SK-N-SH (cell line): ENCODE measurements at regions not wholly inside any gene's neighbourhood (a gene's known extent, or its start where the extent isn't known, plus 50 kb on each side); places are given as distances from the start of the nearest gene placed in this dataset.
"Not testable (repeated sequence)": the region's sequence is repeated elsewhere in the genome, so short reads cannot be mapped to it uniquely, and the experiment has no call there.

ENCODE experiments used
- CTCF ChIA-PET: fragments of 300-600, 350-600 bp; formaldehyde crosslinking; extraction: SDS; loops from one replicate; lab custom pipeline; 2021; lab: Yijun Ruan, JAX
- POLR2A ChIA-PET: fragments of 350-600 bp; sonication (Branson Sonifier 250); formaldehyde crosslinking; extraction: SDS; loops from one replicate; lab custom pipeline; 2020; ENCODE audit warnings: antibody characterized with exemption, inconsistent platforms; lab: Yijun Ruan, JAX
- DNase-seq: peaks from one replicate; pipeline ENCODE4 v3.0.0; 2012
- H2AFZ ChIP-seq: fragments of 200-600 bp; sonication (generic); 2 replicates; pipeline ENCODE4 v1.8.1; 2016; ENCODE audit warnings: antibody characterized with exemption, mild to moderate bottlenecking, low read depth
- H3F3A ChIP-seq: fragments of 200-600 bp; sonication (generic); replicated peaks from 2 replicates; pipeline ENCODE3; 2016; ENCODE audit warnings: antibody characterized with exemption, mild to moderate bottlenecking; ENCODE audit not compliant: insufficient read depth
- H3K27ac ChIP-seq, 2 experiments: fragments of 200-500 bp in 1 of 2; fragments of 200-600 bp in 1 of 2; sonication (Bioruptor generic) in 1 of 2; sonication (generic), shearing (Covaris generic) in 1 of 2; 2 replicates each; pipeline versions ENCODE4 v1.5.1 to v1.6.1; 2014 to 2016; ENCODE audit warnings: low read depth in 2 of 2, inconsistent platforms in 1 of 2, low read length in 1 of 2, mild to moderate bottlenecking in 1 of 2, mixed read lengths in 1 of 2
- H3K27me3 ChIP-seq: fragments of 200-600 bp; sonication (generic), shearing (Covaris generic); 2 replicates; pipeline ENCODE4 v1.6.1; 2016; ENCODE audit warnings: mixed run types; ENCODE audit not compliant: insufficient read depth
- H3K36me3 ChIP-seq, 2 experiments: fragments of 200-500 bp in 1 of 2; fragments of 200-600 bp in 1 of 2; sonication (Bioruptor generic) in 1 of 2; sonication (generic) in 1 of 2; replicated peaks in 1 of 2; 2 replicates each; pipeline versions ENCODE3 to v1.5.1; 2014 to 2016; ENCODE audit warnings: low read length in 1 of 2, mild to moderate bottlenecking in 1 of 2; ENCODE audit not compliant: insufficient read depth in 2 of 2, control insufficient read depth in 1 of 2
- H3K4me1 ChIP-seq, 2 experiments: fragments of 200-500 bp in 1 of 2; fragments of 200-600 bp in 1 of 2; sonication (Bioruptor generic) in 1 of 2; sonication (generic), shearing (Covaris generic) in 1 of 2; 2 replicates each; pipeline versions ENCODE4 v1.5.1 to v1.6.1; 2014 to 2016; ENCODE audit warnings: low read depth in 1 of 2, low read length in 1 of 2, mixed run types in 1 of 2; ENCODE audit not compliant: insufficient read depth in 2 of 2, control insufficient read depth in 1 of 2
- H3K4me2 ChIP-seq: fragments of 200-600 bp; sonication (generic), shearing (Covaris generic); 2 replicates; pipeline ENCODE4 v1.6.1; 2017; ENCODE audit warnings: mixed run types
- H3K4me3 ChIP-seq, 2 experiments: fragments of 200-500 bp in 1 of 2; fragments of 200-600 bp in 1 of 2; sonication (Bioruptor generic) in 1 of 2; sonication (generic), shearing (Covaris generic) in 1 of 2; 2 replicates each; pipeline versions ENCODE4 v1.5.1 to v1.8.1; 2014 to 2016; ENCODE audit warnings: low read depth in 2 of 2, inconsistent platforms in 1 of 2, low read length in 1 of 2, mild to moderate bottlenecking in 1 of 2, mixed read lengths in 1 of 2, moderate library complexity in 1 of 2
- H3K79me2 ChIP-seq: fragments of 200-600 bp; sonication (generic); 2 replicates; pipeline ENCODE4 v1.8.1; 2017; ENCODE audit warnings: mild to moderate bottlenecking; ENCODE audit not compliant: insufficient read depth
- H3K9ac ChIP-seq: fragments of 200-600 bp; sonication (generic); 2 replicates; pipeline ENCODE4 v1.6.1; 2017; ENCODE audit warnings: mixed run types
- H3K9me2 ChIP-seq: fragments of 200-600 bp; sonication (generic); 2 replicates; pipeline ENCODE4 v1.6.1; 2017; ENCODE audit warnings: mixed run types
- H3K9me3 ChIP-seq: fragments of 200-600 bp; sonication (generic); 2 replicates; pipeline ENCODE4 v1.6.1; 2017; ENCODE audit warnings: mixed run types, mild to moderate bottlenecking, moderate library complexity
- H4K20me1 ChIP-seq: fragments of 200-600 bp; sonication (generic); 2 replicates; pipeline ENCODE4 v1.6.1; 2017; ENCODE audit warnings: mild to moderate bottlenecking, mixed run types; ENCODE audit not compliant: insufficient read depth
- CHD2 ChIP-seq: fragments of 150-350 bp; IDR thresholded peaks from 2 replicates; pipeline ENCODE4 v1.6.1; 2018; ENCODE audit warnings: low read length; ENCODE audit not compliant: partially characterized antibody
- EP300 ChIP-seq, 2 experiments: IDR thresholded peaks; 2 replicates each; pipeline versions ENCODE4 v1.4.0 to v1.6.1; 2012; ENCODE audit warnings: borderline replicate concordance in 1 of 2, low read depth in 1 of 2, low read length in 1 of 2
- FOXJ3 ChIP-seq: sonication (generic); formaldehyde crosslinking; IDR thresholded peaks from 2 replicates; pipeline ENCODE4 v1.5.1; 2020; ENCODE audit warnings: mild to moderate bottlenecking, missing genetic modification reagents
- GATA2 ChIP-seq: sonication (generic); formaldehyde crosslinking; IDR thresholded peaks from 2 replicates; pipeline ENCODE4 v1.5.0; 2020; ENCODE audit warnings: mild to moderate bottlenecking, missing genetic modification reagents
- JUND ChIP-seq: IDR thresholded peaks from 2 replicates; pipeline ENCODE4 v1.4.0; 2012
- MXI1 ChIP-seq: IDR thresholded peaks from 2 replicates; pipeline ENCODE4 v1.6.1; 2012; ENCODE audit warnings: mild to moderate bottlenecking, low read depth, low read length, improper control_type of control experiment
- NRF1 ChIP-seq: IDR thresholded peaks from 2 replicates; pipeline ENCODE4 v1.6.1; 2012; ENCODE audit warnings: low read depth, mild to moderate bottlenecking, low read length
- RCOR1 ChIP-seq: fragments of 150-350 bp; IDR thresholded peaks from 2 replicates; pipeline ENCODE4 v1.6.1; 2017; ENCODE audit warnings: antibody characterized with exemption, low read length
- RFX5 ChIP-seq: IDR thresholded peaks from 2 replicates; pipeline ENCODE4 v1.6.1; 2012; ENCODE audit warnings: mild to moderate bottlenecking, improper control_type of control experiment, low read length
- SIN3A ChIP-seq: IDR thresholded peaks from 2 replicates; pipeline ENCODE4 v1.6.1; 2012; ENCODE audit warnings: low read depth, mild to moderate bottlenecking, low read length, moderate library complexity, borderline replicate concordance
- TAF1 ChIP-seq: IDR thresholded peaks from 2 replicates; pipeline ENCODE4 v1.6.1; 2012; ENCODE audit warnings: low read depth, mild to moderate bottlenecking, low read length, moderate library complexity, borderline replicate concordance
- TCF12 ChIP-seq: IDR thresholded peaks from 2 replicates; pipeline ENCODE4 v1.4.0; 2012
- TEAD4 ChIP-seq: IDR thresholded peaks from 2 replicates; pipeline ENCODE4 v1.4.0; 2012; ENCODE audit warnings: mild to moderate bottlenecking, borderline replicate concordance; ENCODE audit not compliant: insufficient read depth
- WGBS: methylation state at CpG from one replicate; pipeline ENCODE4 v1.1.6; 2017; ENCODE audit warnings: low lambda C conversion rate; 5-methylcytosine and 5-hydroxymethylcytosine counted together
- TF ChIP-seq, protein P1 (sequence below): fragments of 150-350 bp; IDR thresholded peaks from 2 replicates; pipeline ENCODE4 v1.6.1; 2017; ENCODE audit warnings: antibody characterized with exemption, low read length, low read depth, borderline replicate concordance
- TF ChIP-seq, protein P2 (sequence below): fragments of 200-600 bp; sonication (generic); IDR thresholded peaks from 2 replicates; pipeline ENCODE4 v1.6.1; 2017; ENCODE audit warnings: antibody characterized with exemption, mild to moderate bottlenecking, moderate library complexity

DNA sequence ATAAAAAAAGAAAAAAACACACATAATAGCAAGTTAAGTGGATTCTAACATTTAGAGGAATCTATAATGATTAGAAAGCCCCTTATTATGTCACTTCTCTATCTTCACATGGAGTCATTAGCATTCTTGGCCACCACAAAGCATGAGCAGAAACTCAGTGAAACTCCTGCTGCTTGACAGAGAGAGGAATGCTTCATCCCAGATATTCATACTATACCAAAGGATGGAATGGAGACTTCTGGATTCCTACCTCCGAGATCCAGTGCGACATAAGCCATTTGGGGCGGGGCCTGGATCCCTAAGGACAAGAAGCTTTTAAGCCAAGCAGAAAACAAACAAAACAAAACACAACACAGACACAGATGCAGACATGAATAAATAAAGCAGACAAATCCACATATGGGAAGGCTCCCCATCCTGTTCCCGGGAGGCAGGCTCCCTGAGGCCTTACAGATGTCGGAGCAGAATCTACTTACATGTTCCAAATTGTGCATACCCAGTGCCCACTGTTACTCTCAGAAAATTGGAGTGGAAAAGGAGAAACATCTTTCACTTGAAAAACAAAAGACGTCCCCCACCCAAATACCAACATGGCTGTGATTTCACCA lies 727.3 kb downstream of the MAFB start (continued):
- TF ChIP-seq MXI1 = no peak

DNA sequence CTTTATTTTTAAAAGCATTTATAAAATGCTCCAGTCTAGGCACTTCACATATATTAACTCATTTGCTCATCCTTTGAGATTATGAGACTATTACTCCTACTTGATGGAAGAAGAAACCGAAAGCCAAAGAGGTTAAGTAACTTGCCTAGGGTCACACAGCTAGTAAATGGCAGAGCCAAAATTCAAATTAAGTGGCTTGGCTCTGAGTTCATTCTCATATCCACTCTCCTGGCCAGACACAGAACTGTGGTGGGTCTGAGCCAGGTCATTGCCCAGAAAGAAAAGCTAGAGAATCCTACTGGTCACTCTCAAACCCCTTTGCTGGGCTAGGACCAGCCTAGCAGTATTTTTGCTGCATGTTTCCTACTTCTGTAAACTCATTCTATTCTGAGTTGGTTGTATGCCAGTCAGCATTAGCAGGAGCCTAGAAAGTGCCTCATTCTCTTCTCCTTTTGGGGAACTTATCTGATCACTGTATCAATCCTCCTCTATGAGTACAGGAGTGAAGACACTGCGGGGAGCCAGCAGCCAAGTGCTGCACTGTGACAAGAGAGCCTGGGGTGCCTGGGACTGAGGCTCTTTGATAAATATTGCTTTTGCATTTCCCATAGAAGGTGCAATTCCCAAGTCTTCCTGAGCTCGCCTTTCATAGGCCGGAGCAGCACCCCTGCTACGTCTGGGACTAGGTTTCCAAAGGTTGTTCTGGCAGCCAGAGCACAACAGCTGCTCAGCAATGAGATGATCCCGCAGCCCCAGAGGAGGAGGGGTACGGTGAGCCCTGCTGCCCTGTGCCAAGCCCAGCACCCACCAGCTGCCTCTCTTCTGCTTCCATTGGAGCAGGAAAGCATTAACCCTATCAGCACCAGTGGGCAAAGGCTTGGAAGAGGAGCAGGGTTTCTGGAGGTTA lies 728.3 kb downstream of the MAFB start:
- H3F3A ChIP-seq = no peaks in the 10 kb centered on the region

DNA sequence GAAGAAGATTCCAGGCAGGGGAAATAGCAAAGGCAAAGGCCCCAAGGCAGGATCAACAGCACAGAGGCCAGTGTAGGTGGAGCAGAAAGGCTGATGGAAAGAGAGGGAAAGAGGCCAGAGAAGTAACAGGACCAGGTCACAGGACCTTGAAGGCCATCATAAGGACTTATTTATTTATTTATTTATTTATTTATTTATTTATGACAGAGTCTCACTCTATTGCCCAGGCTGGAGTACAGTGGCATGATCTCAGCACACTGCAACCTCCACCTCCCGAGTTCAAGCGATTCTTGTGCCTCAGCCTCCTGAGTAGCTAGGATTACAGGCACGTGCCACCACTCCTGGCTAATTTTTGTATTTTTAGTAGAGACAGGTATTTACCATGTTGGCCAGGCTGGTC lies 731.1 kb downstream of the MAFB start:
- H3K36me3 ChIP-seq, H3K79me2 ChIP-seq, POLR2A ChIA-PET, H2AFZ ChIP-seq, H3K4me1 ChIP-seq, H3K4me2 ChIP-seq, H3K4me3 ChIP-seq, H3K27ac ChIP-seq, DNase-seq, CTCF ChIA-PET, H3F3A ChIP-seq, H3K9me2 ChIP-seq, H3K9me3 ChIP-seq, H3K9ac ChIP-seq, H3K27me3 ChIP-seq, H4K20me1 ChIP-seq: not testable (repeated sequence)
- WGBS = 42% methylated on average over 3 of the region's 3 CpGs

More for the DNA sequence above, 728.3 kb downstream of the MAFB start:
- H3K79me2 ChIP-seq = no peaks in the 10 kb centered on the region
- CTCF ChIA-PET = interaction anchor here (0.7 to 1.0 kb wide), 4 partner anchors 10 to 199 kb away, joined by 3 to 5 read pairs (median 4); no protein-coding TSS in a partner anchor
- no peak overlapping the region for H3K4me2 ChIP-seq
- no peaks in the 10 kb centered on the region for H3K9me3 ChIP-seq
- POLR2A ChIA-PET = no interaction called here
- H3K4me3 ChIP-seq = no peak overlapping the region
- peak; percentile 43 for DNase-seq
- H3K36me3 ChIP-seq = no peaks in the 10 kb centered on the region
- no peak overlapping the region for H3K27ac ChIP-seq
- WGBS = 17% methylated on average over 5 of the region's 7 CpGs
- no peaks in the 10 kb centered on the region for H3K9me2 ChIP-seq
- peak; percentile 10 for TF ChIP-seq CHD2
- TF ChIP-seq RFX5 = no peak
- H3K9ac ChIP-seq = no peak overlapping the region
- no peaks in the 10 kb centered on the region for H3K27me3 ChIP-seq
- no peak overlapping the region for H2AFZ ChIP-seq
- H3K4me1 ChIP-seq = peaks cover 0 to 9% of the 10 kb centered on the region in 2 experiments; a peak in 1 of 4 replicates
- no peaks in the 10 kb centered on the region for H4K20me1 ChIP-seq

DNA sequence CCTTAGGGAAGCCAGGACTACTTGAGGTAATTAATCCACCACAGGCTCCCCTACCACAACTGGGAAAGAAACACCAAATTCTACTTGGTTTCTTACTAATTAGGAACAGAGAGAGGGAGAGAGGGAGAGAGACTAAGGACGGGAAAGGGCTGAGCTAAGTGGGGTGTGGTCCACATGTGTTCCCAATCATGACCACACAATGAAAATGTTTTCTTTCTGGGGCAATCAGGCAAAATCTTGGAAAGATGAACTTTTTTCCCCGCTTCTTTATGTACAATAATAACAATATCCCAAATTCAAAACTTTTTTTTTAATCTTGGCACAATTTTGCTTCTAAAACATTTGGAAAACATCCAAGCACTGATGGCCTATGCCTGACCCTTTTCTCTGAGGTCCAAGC lies 734.4 kb downstream of the MAFB start:
- no peak overlapping the region for H3K4me3 ChIP-seq
- H3K27ac ChIP-seq = no peak overlapping the region
- WGBS = 16% methylated on average over 2 of the region's 2 CpGs
- POLR2A ChIA-PET = no interaction called here
- H3K4me2 ChIP-seq = no peak overlapping the region
- no peaks in the 10 kb centered on the region for H4K20me1 ChIP-seq
- H3K79me2 ChIP-seq = no peaks in the 10 kb centered on the region
- CTCF ChIA-PET = no interaction called here
- no peaks in the 10 kb centered on the region; a peak in 1 of 4 replicates for H3K4me1 ChIP-seq
- DNase-seq = no peak
- no peaks in the 10 kb centered on the region for H3K36me3 ChIP-seq
- no peak overlapping the region for H2AFZ ChIP-seq
- no peak overlapping the region for H3K9ac ChIP-seq
- H3F3A ChIP-seq = no peaks in the 10 kb centered on the region
- no peaks in the 10 kb centered on the region; the same call in 1 of the 2 replicates for H3K27me3 ChIP-seq
- no peaks in the 10 kb centered on the region for H3K9me3 ChIP-seq
- no peaks in the 10 kb centered on the region for H3K9me2 ChIP-seq
- TF ChIP-seq TCF12 (no peak), RFX5 (no peak), FOXJ3 (CRISPR knock-in tag) (no peak), RCOR1 (no peak), NRF1 (no peak), EP300 (IDR thresholded peaks at IDR 0.05; ENCODE audit: borderline replicate concordance in 1 of 2, low read depth in 1 of 2, low read length in 1 of 2) (no peak), TEAD4 (no peak), SIN3A (no peak), GATA2 (CRISPR knock-in tag) (no peak), CHD2 (no peak), JUND (no peak), TAF1 (no peak)
- TF ChIP-seq, protein P1, sequence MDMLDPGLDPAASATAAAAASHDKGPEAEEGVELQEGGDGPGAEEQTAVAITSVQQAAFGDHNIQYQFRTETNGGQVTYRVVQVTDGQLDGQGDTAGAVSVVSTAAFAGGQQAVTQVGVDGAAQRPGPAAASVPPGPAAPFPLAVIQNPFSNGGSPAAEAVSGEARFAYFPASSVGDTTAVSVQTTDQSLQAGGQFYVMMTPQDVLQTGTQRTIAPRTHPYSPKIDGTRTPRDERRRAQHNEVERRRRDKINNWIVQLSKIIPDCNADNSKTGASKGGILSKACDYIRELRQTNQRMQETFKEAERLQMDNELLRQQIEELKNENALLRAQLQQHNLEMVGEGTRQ = no peak
- TF ChIP-seq, protein P2, sequence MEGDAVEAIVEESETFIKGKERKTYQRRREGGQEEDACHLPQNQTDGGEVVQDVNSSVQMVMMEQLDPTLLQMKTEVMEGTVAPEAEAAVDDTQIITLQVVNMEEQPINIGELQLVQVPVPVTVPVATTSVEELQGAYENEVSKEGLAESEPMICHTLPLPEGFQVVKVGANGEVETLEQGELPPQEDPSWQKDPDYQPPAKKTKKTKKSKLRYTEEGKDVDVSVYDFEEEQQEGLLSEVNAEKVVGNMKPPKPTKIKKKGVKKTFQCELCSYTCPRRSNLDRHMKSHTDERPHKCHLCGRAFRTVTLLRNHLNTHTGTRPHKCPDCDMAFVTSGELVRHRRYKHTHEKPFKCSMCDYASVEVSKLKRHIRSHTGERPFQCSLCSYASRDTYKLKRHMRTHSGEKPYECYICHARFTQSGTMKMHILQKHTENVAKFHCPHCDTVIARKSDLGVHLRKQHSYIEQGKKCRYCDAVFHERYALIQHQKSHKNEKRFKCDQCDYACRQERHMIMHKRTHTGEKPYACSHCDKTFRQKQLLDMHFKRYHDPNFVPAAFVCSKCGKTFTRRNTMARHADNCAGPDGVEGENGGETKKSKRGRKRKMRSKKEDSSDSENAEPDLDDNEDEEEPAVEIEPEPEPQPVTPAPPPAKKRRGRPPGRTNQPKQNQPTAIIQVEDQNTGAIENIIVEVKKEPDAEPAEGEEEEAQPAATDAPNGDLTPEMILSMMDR = no peak
